SK-N-MC (cell line): ENCODE measurements at regions not wholly inside any gene's neighbourhood (a gene's known extent, or its start where the extent isn't known, plus 50 kb on each side); places are given as distances from the start of the nearest gene placed in this dataset.

Experiments used
- DNase-seq: peaks from one replicate; pipeline ENCODE4 v3.0.0-alpha.2; 2011; ENCODE audit warnings: low read depth, low spot score
- H3K27ac ChIP-seq: fragments of 200-600 bp; sonication (generic); 2 replicates; pipeline ENCODE4 v1.5.1; 2016; ENCODE audit warnings: mixed run types
- H3K36me3 ChIP-seq: fragments of 200-600 bp; sonication (generic); 2 replicates; pipeline ENCODE4 v1.6.1; 2017; ENCODE audit warnings: antibody characterized with exemption, low read length, mixed read lengths; ENCODE audit not compliant: insufficient read depth
- H3K4me3 ChIP-seq: fragments of 200-600 bp; sonication (generic); 2 replicates; pipeline ENCODE4 v1.5.1; 2016
- H3K9ac ChIP-seq: fragments of 200-600 bp; sonication (generic); 2 replicates; pipeline ENCODE4 v1.8.0; 2017; ENCODE audit warnings: mixed run types, mixed read lengths; ENCODE audit not compliant: insufficient read length
- H3K9me3 ChIP-seq: fragments of 200-600 bp; sonication (generic); 2 replicates; pipeline ENCODE4 v1.6.1; 2017; ENCODE audit warnings: low read depth, mild to moderate bottlenecking, antibody characterized with exemption, low read length, moderate library complexity, mixed read lengths
- EZH2 ChIP-seq: fragments of 200-600 bp; sonication (generic); IDR thresholded peaks from one replicate; pipeline ENCODE4 v1.6.1; 2017; ENCODE audit warnings: antibody characterized with exemption
- FOXP2 ChIP-seq: optimal IDR thresholded peaks from 2 replicates; pipeline ENCODE3; 2011; ENCODE audit warnings: mild to moderate bottlenecking, moderate library complexity; ENCODE audit not compliant: insufficient read depth; ENCODE audit errors: extremely low read length, control extremely low read depth
- POLR2AphosphoS5 ChIP-seq: IDR thresholded peaks from 2 replicates; pipeline ENCODE4 v1.6.1; 2012; ENCODE audit warnings: mild to moderate bottlenecking, low read depth, low read length, borderline replicate concordance

GRCh38 chr6:168148231-168148849 lies 69.3 kb upstream of the FRMD1 start:
- no peak for DNase-seq
- no peak overlapping the region for H3K4me3 ChIP-seq
- no peak for TF ChIP-seq EZH2
- no peak for TF ChIP-seq FOXP2
- no peak for TF ChIP-seq POLR2AphosphoS5
- H3K9ac ChIP-seq, result no peak overlapping the region
- no peaks in the 10 kb centered on the region for H3K9me3 ChIP-seq
- H3K27ac ChIP-seq, result no peak overlapping the region
- no peaks in the 10 kb centered on the region for H3K36me3 ChIP-seq

DNA sequence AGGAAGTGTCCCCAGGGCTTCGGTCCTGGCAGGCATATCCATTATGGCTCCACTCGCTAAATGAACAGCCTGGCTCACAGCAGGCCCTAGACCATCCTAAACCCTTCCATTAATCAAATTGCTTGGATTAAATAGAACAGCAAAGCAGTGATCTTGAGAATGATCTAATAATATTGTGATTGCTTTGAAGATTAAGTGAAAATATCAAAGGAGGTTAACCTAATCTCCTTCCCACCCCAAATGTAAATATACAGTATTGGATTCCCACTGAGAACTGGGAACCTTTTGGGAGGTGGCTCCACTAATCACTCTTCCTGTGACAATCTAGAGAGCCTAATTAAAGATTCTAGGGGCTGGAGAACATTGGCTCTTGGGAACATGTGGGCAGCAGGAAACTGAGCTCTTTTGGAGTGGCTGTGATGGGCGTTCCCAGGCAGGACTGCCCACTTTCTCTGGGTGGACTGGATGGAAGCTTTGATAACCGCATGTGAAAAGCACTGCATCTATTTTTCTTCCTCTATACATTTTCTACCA lies 68.3 kb upstream of the FRMD1 start:
- TF ChIP-seq POLR2AphosphoS5, result no peak
- TF ChIP-seq FOXP2, result no peak
- no peak for TF ChIP-seq EZH2
- no peak for DNase-seq
- no peak overlapping the region for H3K4me3 ChIP-seq
- no peak overlapping the region for H3K27ac ChIP-seq
- no peaks in the 10 kb centered on the region for H3K9me3 ChIP-seq
- H3K36me3 ChIP-seq, result no peaks in the 10 kb centered on the region
- no peak overlapping the region for H3K9ac ChIP-seq

- no peak overlapping the region for H3K27ac ChIP-seq
- no peaks in the 10 kb centered on the region for H3K36me3 ChIP-seq
- TF ChIP-seq EZH2 (no peak), FOXP2 (no peak), POLR2AphosphoS5 (no peak)
- no peak for DNase-seq
- H3K9me3 ChIP-seq, result no peaks in the 10 kb centered on the region
- H3K9ac ChIP-seq, result no peak overlapping the region
- H3K4me3 ChIP-seq, result no peak overlapping the region
Measured at GRCh38 chr6:168145747-168146596, 67.0 kb upstream of the FRMD1 start.

DNA sequence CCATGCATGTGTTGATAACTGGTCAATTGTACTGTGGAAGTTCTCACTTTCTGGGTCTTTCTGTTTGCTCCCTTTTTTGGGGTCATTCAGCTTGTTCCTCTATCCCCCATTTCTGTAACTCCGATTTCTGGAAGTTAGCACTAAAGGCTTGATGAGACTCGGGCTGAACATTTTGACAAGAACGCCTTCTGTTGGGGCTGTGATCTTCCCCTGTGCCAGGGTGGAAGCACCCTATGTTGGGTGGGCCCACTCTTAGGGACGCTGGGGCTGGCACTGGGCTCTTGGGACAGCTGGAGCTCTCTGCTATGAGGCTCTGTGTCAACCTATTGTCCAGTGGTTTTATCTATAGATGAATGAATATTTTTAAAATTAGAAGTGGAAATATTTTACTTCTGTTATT lies 60.1 kb upstream of the FRMD1 start:
- TF ChIP-seq EZH2 (no peak), FOXP2 (no peak), POLR2AphosphoS5 (no peak)
- H3K9ac ChIP-seq, result no peak overlapping the region
- no peaks in the 10 kb centered on the region for H3K9me3 ChIP-seq
- no peak overlapping the region for H3K4me3 ChIP-seq
- DNase-seq, result no peak
- H3K27ac ChIP-seq, result no peak overlapping the region
- H3K36me3 ChIP-seq, result no peaks in the 10 kb centered on the region

DNA sequence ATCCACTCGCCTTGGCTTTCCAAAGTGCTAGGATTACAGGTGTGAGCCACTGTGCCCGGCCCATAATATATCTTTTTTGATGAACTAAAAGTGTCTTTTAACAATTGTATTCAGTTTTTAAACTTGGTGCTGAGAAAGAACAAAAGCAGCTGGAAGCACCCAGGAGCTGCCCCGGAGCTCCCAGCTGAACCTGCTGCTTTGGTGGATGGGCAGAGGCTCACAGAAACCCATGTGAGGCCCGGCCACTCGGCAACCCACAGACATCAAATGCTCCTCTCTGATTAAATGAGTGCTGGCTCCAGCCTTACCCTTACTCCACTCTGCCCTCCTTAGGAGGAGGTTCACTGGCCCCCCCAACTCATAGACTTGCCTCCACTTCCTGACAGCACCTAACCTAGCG lies 59.4 kb upstream of the FRMD1 start:
- DNase-seq, result no peak
- TF ChIP-seq FOXP2 (no peak), EZH2 (no peak), POLR2AphosphoS5 (no peak)
- Histone ChIP-seq H3K9ac (no peak overlapping the region), H3K27ac (no peak overlapping the region), H3K4me3 (no peak overlapping the region), H3K36me3 (no peaks in the 10 kb centered on the region), H3K9me3 (no peaks in the 10 kb centered on the region)

DNA sequence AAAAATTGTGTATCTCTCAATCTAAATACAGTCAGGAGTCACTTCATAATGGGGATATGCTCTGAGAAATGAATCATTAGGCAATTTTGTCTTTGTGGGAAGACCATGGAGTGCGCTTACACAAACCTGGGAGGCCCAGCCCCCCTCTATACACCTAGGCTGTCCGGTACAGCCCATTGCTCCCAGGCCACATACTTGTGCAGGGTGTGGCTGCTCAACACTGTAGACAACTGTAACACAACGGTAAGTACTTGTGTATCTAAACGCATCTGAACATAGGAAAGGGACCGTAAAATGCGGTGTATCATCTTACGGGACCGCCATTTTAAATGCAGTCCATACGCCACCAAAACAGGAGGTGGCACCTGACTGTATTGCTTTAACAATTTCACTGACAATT lies 58.0 kb upstream of the FRMD1 start:
- H3K27ac ChIP-seq, result no peak overlapping the region
- TF ChIP-seq EZH2 (no peak), FOXP2 (no peak), POLR2AphosphoS5 (no peak)
- DNase-seq, result no peak
- H3K4me3 ChIP-seq, result no peak overlapping the region
- H3K9me3 ChIP-seq, result no peaks in the 10 kb centered on the region
- no peaks in the 10 kb centered on the region for H3K36me3 ChIP-seq
- no peak overlapping the region for H3K9ac ChIP-seq

GRCh38 chr6:168136622-168137021 lies 57.6 kb upstream of the FRMD1 start:
- Histone ChIP-seq H3K9ac (no peak overlapping the region), H3K9me3 (no peaks in the 10 kb centered on the region), H3K36me3 (no peaks in the 10 kb centered on the region), H3K27ac (no peak overlapping the region), H3K4me3 (no peak overlapping the region)
- no peak for DNase-seq
- no peak for TF ChIP-seq EZH2
- no peak for TF ChIP-seq FOXP2
- no peak for TF ChIP-seq POLR2AphosphoS5

GRCh38 chr6:168136001-168136400 lies 57.0 kb upstream of the FRMD1 start:
- DNase-seq, result no peak
- Histone ChIP-seq H3K9me3 (no peaks in the 10 kb centered on the region), H3K4me3 (no peak overlapping the region), H3K36me3 (no peaks in the 10 kb centered on the region), H3K27ac (no peak overlapping the region), H3K9ac (no peak overlapping the region)
- TF ChIP-seq POLR2AphosphoS5 (no peak), EZH2 (no peak), FOXP2 (no peak)
